ENCODE measurements at regions not wholly inside any gene's neighbourhood (a gene's known extent, or its start where the extent isn't known, plus 50 kb on each side); places are given as distances from the start of the nearest gene placed in this dataset.

GRCh38 chrX:147781844-147782243 is 129.9 kb upstream of the FMR1 start:
- Histone ChIP-seq H3K9me3 (replicated peaks in 1 of 2; ENCODE audit: control insufficient read depth in 1 of 2, insufficient read depth in 1 of 2, low read length in 2 of 2) (no peaks in the 10 kb centered on the region), H4K20me1 (ENCODE audit: insufficient read depth, low read length) (no peaks in the 10 kb centered on the region), H3K4me1 (ENCODE audit: control insufficient read depth in 1 of 2, insufficient read depth in 2 of 2, low read length in 2 of 2) (no peaks in the 10 kb centered on the region), H3K4me3 (replicated peaks in 1 of 3; ENCODE audit: low read depth in 2 of 3, low read length in 3 of 3) (no peak overlapping the region), H3K4me2 (replicated peaks; ENCODE audit: extremely low read depth, low read length, poor library complexity, severe bottlenecking) (no peak overlapping the region), H3K36me3 (replicated peaks in 1 of 2; ENCODE audit: control insufficient read depth in 1 of 2, insufficient read depth in 2 of 2, low read length in 2 of 2) (no peaks in the 10 kb centered on the region), H2AFZ (ENCODE audit: insufficient read depth, low read depth, low read length, poor library complexity, severe bottlenecking) (no peak overlapping the region), H3K27ac (ENCODE audit: low read depth in 1 of 2, low read length in 2 of 2) (no peak overlapping the region), H3K9ac (ENCODE audit: insufficient read depth, low read length, poor library complexity, severe bottlenecking) (no peak overlapping the region), H3K27me3 (ENCODE audit: control insufficient read depth in 2 of 2, insufficient read depth in 2 of 2, low read length in 2 of 2) (peaks cover 0 to 2% of the 10 kb centered on the region in 2 donors), H3K79me2 (ENCODE audit: insufficient read depth, low read length) (no peaks in the 10 kb centered on the region)
- H3K4me3 Mint-ChIP-seq = no peak overlapping the region
- no peak for TF ChIP-seq CTCF (IDR thresholded peaks at IDR 0.05)
- WGBS (ENCODE audit: insufficient coverage) = no CpG with 5 or more reads among the region's 1 CpG
- peaks cover 0 to 3% (median 2%) of the 10 kb centered on the region in 3 donors for H3K27me3 Mint-ChIP-seq (ENCODE audit: low read depth in 3 of 3)
- peaks cover 0 to 4% (median 0%) of the 10 kb centered on the region in 7 donors for H3K9me3 Mint-ChIP-seq
- intact Hi-C loops (cut with micrococcal nuclease) = no loop called here
- H3K4me1 Mint-ChIP-seq = no peaks in the 10 kb centered on the region
- H3K27ac Mint-ChIP-seq = no peak overlapping the region
- DNase-seq = no peak
- H3K36me3 Mint-ChIP-seq = no peaks in the 10 kb centered on the region

- Mint-ChIP-seq H3K4me3 (no peak overlapping the region), H3K36me3 (no peaks in the 10 kb centered on the region), H3K4me1 (no peaks in the 10 kb centered on the region), H3K9me3 (peaks cover 0 to 1% (median 0%) of the 10 kb centered on the region in 7 donors), H3K27me3 (ENCODE audit: low read depth in 3 of 3) (peaks cover 2 to 4% (median 2%) of the 10 kb centered on the region in 3 donors), H3K27ac (no peak overlapping the region)
- Histone ChIP-seq H3K36me3 (replicated peaks in 1 of 2; ENCODE audit: control insufficient read depth in 1 of 2, insufficient read depth in 2 of 2, low read length in 2 of 2) (no peaks in the 10 kb centered on the region), H3K4me2 (replicated peaks; ENCODE audit: extremely low read depth, low read length, poor library complexity, severe bottlenecking) (no peak overlapping the region), H3K9ac (ENCODE audit: insufficient read depth, low read length, poor library complexity, severe bottlenecking) (no peak overlapping the region), H3K4me3 (replicated peaks in 1 of 3; ENCODE audit: low read depth in 2 of 3, low read length in 3 of 3) (no peak overlapping the region), H3K79me2 (ENCODE audit: insufficient read depth, low read length) (no peaks in the 10 kb centered on the region), H3K27ac (ENCODE audit: low read depth in 1 of 2, low read length in 2 of 2) (no peak overlapping the region), H4K20me1 (ENCODE audit: insufficient read depth, low read length) (no peaks in the 10 kb centered on the region), H3K27me3 (ENCODE audit: control insufficient read depth in 2 of 2, insufficient read depth in 2 of 2, low read length in 2 of 2) (no peaks in the 10 kb centered on the region), H2AFZ (ENCODE audit: insufficient read depth, low read depth, low read length, poor library complexity, severe bottlenecking) (no peak overlapping the region), H3K4me1 (ENCODE audit: control insufficient read depth in 1 of 2, insufficient read depth in 2 of 2, low read length in 2 of 2) (no peaks in the 10 kb centered on the region), H3K9me3 (replicated peaks in 1 of 2; ENCODE audit: control insufficient read depth in 1 of 2, insufficient read depth in 1 of 2, low read length in 2 of 2) (no peaks in the 10 kb centered on the region)
- intact Hi-C loops (cut with micrococcal nuclease) = no loop called here
- TF ChIP-seq CTCF (IDR thresholded peaks at IDR 0.05) = no peak
- 100% methylated on average over 2 of the region's 5 CpGs for whole genome bisulfite sequencing (ENCODE audit: insufficient coverage)
- DNase-seq = no peak
These were observed 122.9 kb upstream of the FMR1 start for GRCh38 chrX:147788641-147789350.

All from CD14-positive monocyte (primary cell).